GM23338 (cell line): ENCODE measurements at regions not wholly inside any gene's neighbourhood (a gene's known extent, or its start where the extent isn't known, plus 50 kb on each side); places are given as distances from the start of the nearest gene placed in this dataset.
A peak's percentile ranks its signal among the peaks of the same experiment; 100 is the strongest.

ENCODE experiments used
- ATAC-seq: fragments of 200-7000 bp; cut with Tn5 transposase; 3 replicates; pipeline ENCODE4 v1.9.1; 2020
- DNase-seq: peaks from one replicate; pipeline ENCODE4 v3.0.0-alpha.2; 2015; ENCODE audit warnings: low spot score
- H2AFZ ChIP-seq: fragments of 200-600 bp; sonication (generic); 2 replicates; pipeline ENCODE4 v1.8.0; 2016; ENCODE audit warnings: antibody characterized with exemption, mild to moderate bottlenecking, moderate library complexity
- H3F3A ChIP-seq: fragments of 200-600 bp; sonication (generic); replicated peaks from 2 replicates; pipeline ENCODE4 v1.8.0; 2017; ENCODE audit warnings: antibody characterized with exemption, mixed run types, low read depth
- H3K27ac ChIP-seq: fragments of 200-600 bp; sonication (generic); 2 replicates; pipeline ENCODE4 v1.6.1; 2016; ENCODE audit warnings: low read depth
- H3K27me3 ChIP-seq: fragments of 200-600 bp; sonication (generic); 2 replicates; pipeline ENCODE4 v1.8.0; 2016; ENCODE audit warnings: mild to moderate bottlenecking, mixed run types, moderate library complexity; ENCODE audit not compliant: insufficient read depth
- H3K36me3 ChIP-seq: fragments of 200-600 bp; sonication (generic); 2 replicates; pipeline ENCODE4 v1.8.0; 2016; ENCODE audit warnings: mild to moderate bottlenecking; ENCODE audit not compliant: insufficient read depth
- H3K4me1 ChIP-seq: fragments of 200-600 bp; sonication (generic); 2 replicates; pipeline ENCODE4 v1.8.0; 2016; ENCODE audit warnings: mild to moderate bottlenecking, moderate library complexity; ENCODE audit not compliant: insufficient read depth
- H3K4me2 ChIP-seq: fragments of 200-600 bp; sonication (generic); 2 replicates; pipeline ENCODE4 v1.7.1; 2017; ENCODE audit warnings: mixed run types
- H3K4me3 ChIP-seq: fragments of 200-600 bp; sonication (generic); 2 replicates; pipeline ENCODE4 v1.6.1; 2016; ENCODE audit warnings: mixed run types
- H3K79me2 ChIP-seq: fragments of 200-600 bp; sonication (generic); replicated peaks from 2 replicates; pipeline ENCODE4 v1.8.0; 2017; ENCODE audit warnings: mild to moderate bottlenecking; ENCODE audit not compliant: insufficient read depth
- H3K9me2 ChIP-seq: fragments of 200-600 bp; sonication (generic); 2 replicates; pipeline ENCODE4 v1.8.0; 2017; ENCODE audit not compliant: insufficient read depth
- H4K20me1 ChIP-seq: fragments of 200-600 bp; sonication (generic); replicated peaks from 2 replicates; pipeline ENCODE4 v1.8.0; 2017; ENCODE audit warnings: mild to moderate bottlenecking; ENCODE audit not compliant: insufficient read depth
- H3K27ac Mint-ChIP-seq: 2 replicates; pipeline ENCODE4 v1.8.0; 2020; ENCODE audit warnings: inconsistent platforms, mild to moderate bottlenecking, moderate library complexity, mixed read lengths
- H3K27me3 Mint-ChIP-seq: 3 replicates; pipeline ENCODE4 v1.8.0; 2022; ENCODE audit warnings: low read depth, mild to moderate bottlenecking, moderate library complexity, mixed read lengths, inconsistent platforms; ENCODE audit not compliant: insufficient read depth, poor library complexity
- H3K36me3 Mint-ChIP-seq: 3 replicates; pipeline ENCODE4 v1.8.0; 2021; ENCODE audit warnings: low read depth, mild to moderate bottlenecking, inconsistent platforms, moderate library complexity, mixed read lengths
- H3K4me1 Mint-ChIP-seq: 3 replicates; pipeline ENCODE4 v1.8.0; 2020; ENCODE audit warnings: mild to moderate bottlenecking, inconsistent platforms, mixed read lengths
- H3K4me3 Mint-ChIP-seq: 3 replicates; pipeline ENCODE4 v1.8.0; 2021; ENCODE audit warnings: moderate library complexity, mild to moderate bottlenecking, inconsistent platforms, mixed read lengths
- H3K9me3 Mint-ChIP-seq: 3 replicates; pipeline ENCODE4 v1.8.0; 2020; ENCODE audit warnings: moderate library complexity, mild to moderate bottlenecking, inconsistent platforms, mixed read lengths
- CTCF ChIP-seq, 2 experiments: fragments of 200-600 bp in 1 of 2; sonication (generic) in 1 of 2; conservative IDR thresholded peaks; 2 replicates each; pipeline versions ENCODE4 v1.5.1 to v1.6.1; 2016 to 2017; ENCODE audit warnings: antibody characterized with exemption in 2 of 2, low read depth in 2 of 2, mild to moderate bottlenecking in 2 of 2, moderate library complexity in 1 of 2
- EZH2 ChIP-seq: fragments of 200-600 bp; sonication (generic); IDR thresholded peaks from one replicate; pipeline ENCODE4 v1.8.0; 2017; ENCODE audit warnings: antibody characterized with exemption, mild to moderate bottlenecking, low read depth; ENCODE audit not compliant: unreplicated experiment
- EZH2phosphoT487 ChIP-seq: fragments of 200-600 bp; sonication (generic); IDR thresholded peaks from one replicate; pipeline ENCODE4 v1.8.1; 2018; ENCODE audit warnings: antibody characterized with exemption; ENCODE audit not compliant: unreplicated experiment
- JUNB ChIP-seq: IDR thresholded peaks from one replicate; pipeline ENCODE4 v1.6.1; 2016; ENCODE audit warnings: antibody characterized with exemption; ENCODE audit not compliant: unreplicated experiment
- NANOG ChIP-seq: IDR thresholded peaks from 2 replicates; pipeline ENCODE4 v1.6.1; 2016; ENCODE audit warnings: antibody characterized with exemption, borderline replicate concordance
- POLR2AphosphoS5 ChIP-seq: IDR thresholded peaks from 2 replicates; pipeline ENCODE4 v1.6.1; 2016; ENCODE audit warnings: antibody characterized with exemption, low read depth
- REST ChIP-seq: IDR thresholded peaks from one replicate; pipeline ENCODE4 v1.6.1; 2018; ENCODE audit warnings: antibody characterized with exemption; ENCODE audit not compliant: unreplicated experiment
- ZNF331 ChIP-seq: fragments of 250-450 bp; sonication (Bioruptor Pico); IDR thresholded peaks from 2 replicates; pipeline ENCODE4 v1.5.0; 2020; ENCODE audit warnings: low read depth, mild to moderate bottlenecking, moderate library complexity
- ZNF462 ChIP-seq: fragments of 250-450 bp; sonication (Bioruptor Pico); IDR thresholded peaks from 2 replicates; pipeline ENCODE4 v1.5.0; 2020; ENCODE audit warnings: mild to moderate bottlenecking, moderate library complexity

GRCh38 chr1:193504920-193505319 is 318.5 kb upstream of the B3GALT2 start (continued):
- TF ChIP-seq ZNF462 (CRISPR knock-in tag) (no peak), POLR2AphosphoS5 (no peak)

GRCh38 chr1:193498088-193498655 is 311.8 kb upstream of the B3GALT2 start:
- Histone ChIP-seq H3K79me2 (no peaks in the 10 kb centered on the region), H3K36me3 (no peaks in the 10 kb centered on the region), H3F3A (no peaks in the 10 kb centered on the region), H3K4me2 (no peak overlapping the region), H2AFZ (no peak overlapping the region), H3K4me1 (no peaks in the 10 kb centered on the region), H3K4me3 (no peak overlapping the region), H3K27ac (no peak overlapping the region), H4K20me1 (no peaks in the 10 kb centered on the region), H3K27me3 (no peaks in the 10 kb centered on the region), H3K9me2 (no peaks in the 10 kb centered on the region)
- no peaks in the 10 kb centered on the region for H3K36me3 Mint-ChIP-seq
- no peaks in the 10 kb centered on the region for H3K9me3 Mint-ChIP-seq
- no peak overlapping the region; the same call in 1 of the 2 replicates for H3K27ac Mint-ChIP-seq
- ATAC-seq: no peak
- H3K4me1 Mint-ChIP-seq: no peaks in the 10 kb centered on the region
- no peak overlapping the region for H3K4me3 Mint-ChIP-seq
- H3K27me3 Mint-ChIP-seq: no peaks in the 10 kb centered on the region
- peak; percentile 48 for DNase-seq
- TF ChIP-seq NANOG (no peak), CTCF (conservative IDR thresholded peaks at IDR 0.05; ENCODE audit: low read depth in 2 of 2) (no peak), POLR2AphosphoS5 (no peak), JUNB (no peak), REST (no peak), ZNF331 (CRISPR knock-in tag) (no peak), EZH2 (no peak), EZH2phosphoT487 (no peak)
